NCI-H2081 (cell line): ENCODE measurements at regions not wholly inside any gene's neighbourhood (a gene's known extent, or its start where the extent isn't known, plus 50 kb on each side); places are given as distances from the start of the nearest gene placed in this dataset.
A peak's percentile ranks its signal among the peaks of the same experiment; 100 is the strongest.

ENCODE experiments used
- DNase-seq, 2 experiments: peaks; one replicate each; lab custom pipeline; 2025; lab: John Stamatoyannopoulos, UW

- DNase-seq, result no peak
These were observed 753.9 kb downstream of the TUSC7 start for GRCh38 chr3:117463276-117464115.

- no peak for DNase-seq
These were observed 762.3 kb downstream of the TUSC7 start for GRCh38 chr3:117471831-117472230.

GRCh38 chr3:117473981-117474538 is 764.5 kb downstream of the TUSC7 start:
- peak; percentile 20 to 77 for DNase-seq

GRCh38 chr3:117476572-117476971 is 767.0 kb downstream of the TUSC7 start:
- DNase-seq, result no peak

- no peak for DNase-seq
These were observed 767.7 kb downstream of the TUSC7 start for GRCh38 chr3:117477214-117477755.

GRCh38 chr3:117479095-117479494 is 769.5 kb downstream of the TUSC7 start:
- DNase-seq, result no peak

GRCh38 chr3:117480525-117480924 is 770.9 kb downstream of the TUSC7 start:
- DNase-seq, result no peak

- DNase-seq, result no peak
These were observed 771.4 kb downstream of the TUSC7 start for GRCh38 chr3:117480972-117481371.

GRCh38 chr3:117483839-117484238 is 774.3 kb downstream of the TUSC7 start:
- DNase-seq, result no peak

GRCh38 chr3:117485841-117486240 is 776.3 kb downstream of the TUSC7 start:
- no peak for DNase-seq

- peak; percentile 79 to 91 for DNase-seq
These were observed 777.4 kb downstream of the TUSC7 start for GRCh38 chr3:117486719-117487716.

GRCh38 chr3:117488983-117489382 is 779.4 kb downstream of the TUSC7 start:
- no peak for DNase-seq

- DNase-seq, result no peak
These were observed 780.1 kb downstream of the TUSC7 start for GRCh38 chr3:117489663-117490079.

- no peak for DNase-seq
These were observed 781.1 kb downstream of the TUSC7 start for GRCh38 chr3:117490716-117491115.

- no peak for DNase-seq
These were observed 786.0 kb downstream of the TUSC7 start for GRCh38 chr3:117495620-117496019.

- DNase-seq, result no peak
These were observed 789.8 kb downstream of the TUSC7 start for GRCh38 chr3:117499189-117499870.

- no peak for DNase-seq
These were observed 798.4 kb downstream of the TUSC7 start for GRCh38 chr3:117507958-117508357.

GRCh38 chr3:117509858-117510257 is 800.3 kb downstream of the TUSC7 start:
- no peak for DNase-seq

GRCh38 chr3:117510396-117510795 is 800.8 kb downstream of the TUSC7 start:
- no peak for DNase-seq

- DNase-seq, result no peak
These were observed 803.4 kb downstream of the TUSC7 start for GRCh38 chr3:117512975-117513374.

- DNase-seq, result no peak
These were observed 805.7 kb downstream of the TUSC7 start for GRCh38 chr3:117515309-117515708.
